ENCODE measurements at regions not wholly inside any gene's neighbourhood (a gene's known extent, or its start where the extent isn't known, plus 50 kb on each side); places are given as distances from the start of the nearest gene placed in this dataset.

- H3K36me3 Mint-ChIP-seq (ENCODE audit: low read depth): no peaks in the 10 kb centered on the region
- no peak overlapping the region for H3K4me3 Mint-ChIP-seq
- H3K4me1 Mint-ChIP-seq (ENCODE audit: low read depth): no peaks in the 10 kb centered on the region
- intact Hi-C loops (cut with micrococcal nuclease): no loop called here
- peaks cover 53% of the 10 kb centered on the region for H3K9me3 Mint-ChIP-seq
- no peaks in the 10 kb centered on the region for H3K27me3 Mint-ChIP-seq
- no peak overlapping the region for H3K27ac Mint-ChIP-seq
Measured at GRCh38 chr3:103629391-103629790, 1194.6 kb downstream of the ZPLD1 start.

GRCh38 chr3:103644450-103644849 lies 1209.6 kb downstream of the ZPLD1 start:
- no peak overlapping the region for H3K4me3 Mint-ChIP-seq
- H3K36me3 Mint-ChIP-seq (ENCODE audit: low read depth): no peaks in the 10 kb centered on the region
- no peaks in the 10 kb centered on the region for H3K4me1 Mint-ChIP-seq (ENCODE audit: low read depth)
- intact Hi-C loops (cut with micrococcal nuclease): no loop called here
- no peak overlapping the region for H3K27ac Mint-ChIP-seq
- no peaks in the 10 kb centered on the region for H3K9me3 Mint-ChIP-seq
- no peaks in the 10 kb centered on the region for H3K27me3 Mint-ChIP-seq

- no peak overlapping the region for H3K27ac Mint-ChIP-seq
- H3K4me3 Mint-ChIP-seq: no peak overlapping the region
- no peaks in the 10 kb centered on the region for H3K9me3 Mint-ChIP-seq
- no peaks in the 10 kb centered on the region for H3K36me3 Mint-ChIP-seq (ENCODE audit: low read depth)
- H3K4me1 Mint-ChIP-seq (ENCODE audit: low read depth): no peaks in the 10 kb centered on the region
- intact Hi-C loops (cut with micrococcal nuclease): no loop called here
- H3K27me3 Mint-ChIP-seq: no peaks in the 10 kb centered on the region
Measured at GRCh38 chr3:103653996-103654395, 1219.2 kb downstream of the ZPLD1 start.

- H3K27me3 Mint-ChIP-seq: no peaks in the 10 kb centered on the region
- H3K27ac Mint-ChIP-seq: no peak overlapping the region
- no peaks in the 10 kb centered on the region for H3K4me1 Mint-ChIP-seq (ENCODE audit: low read depth)
- H3K9me3 Mint-ChIP-seq: no peaks in the 10 kb centered on the region
- intact Hi-C loops (cut with micrococcal nuclease): no loop called here
- H3K4me3 Mint-ChIP-seq: no peak overlapping the region
- no peaks in the 10 kb centered on the region for H3K36me3 Mint-ChIP-seq (ENCODE audit: low read depth)
Measured at GRCh38 chr3:103657756-103658155, 1222.9 kb downstream of the ZPLD1 start.

- intact Hi-C loops (cut with micrococcal nuclease): no loop called here
- no peak overlapping the region for H3K27ac Mint-ChIP-seq
- H3K27me3 Mint-ChIP-seq: no peaks in the 10 kb centered on the region
- no peaks in the 10 kb centered on the region for H3K4me1 Mint-ChIP-seq (ENCODE audit: low read depth)
- no peak overlapping the region for H3K4me3 Mint-ChIP-seq
- H3K9me3 Mint-ChIP-seq: no peaks in the 10 kb centered on the region
- H3K36me3 Mint-ChIP-seq (ENCODE audit: low read depth): no peaks in the 10 kb centered on the region
Measured at GRCh38 chr3:103660810-103661209, 1226.0 kb downstream of the ZPLD1 start.

- intact Hi-C loops (cut with micrococcal nuclease): no loop called here
- no peak overlapping the region for H3K27ac Mint-ChIP-seq
- H3K4me3 Mint-ChIP-seq: no peak overlapping the region
- no peaks in the 10 kb centered on the region for H3K9me3 Mint-ChIP-seq
- H3K36me3 Mint-ChIP-seq (ENCODE audit: low read depth): no peaks in the 10 kb centered on the region
- H3K4me1 Mint-ChIP-seq (ENCODE audit: low read depth): no peaks in the 10 kb centered on the region
- no peaks in the 10 kb centered on the region for H3K27me3 Mint-ChIP-seq
Measured at GRCh38 chr3:103662591-103662990, 1227.8 kb downstream of the ZPLD1 start.

- Mint-ChIP-seq H3K4me3 (no peak overlapping the region), H3K9me3 (no peaks in the 10 kb centered on the region), H3K27ac (no peak overlapping the region), H3K27me3 (no peaks in the 10 kb centered on the region), H3K4me1 (ENCODE audit: low read depth) (no peaks in the 10 kb centered on the region), H3K36me3 (ENCODE audit: low read depth) (no peaks in the 10 kb centered on the region)
- intact Hi-C loops (cut with micrococcal nuclease): no loop called here
Measured at GRCh38 chr3:103672346-103672745, 1237.5 kb downstream of the ZPLD1 start.

DNA sequence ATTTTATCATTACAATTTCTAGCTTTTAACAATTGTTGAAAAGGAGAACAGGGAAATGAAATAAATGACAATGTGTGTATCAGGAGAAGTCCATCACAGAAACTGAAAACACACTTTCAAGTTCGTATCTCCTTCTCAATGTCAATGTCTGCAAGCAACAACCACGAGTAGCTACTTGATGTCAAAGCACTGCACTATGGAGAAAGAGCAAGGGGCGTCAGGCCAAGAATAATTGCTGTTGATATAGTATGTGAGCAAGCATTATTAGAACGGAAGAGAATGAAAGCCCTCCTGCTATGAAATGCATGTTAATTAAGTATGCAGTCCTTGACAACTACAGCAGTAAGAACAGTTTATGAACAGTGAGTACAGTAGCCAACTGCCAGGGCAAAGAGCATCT lies 1250.1 kb downstream of the ZPLD1 start:
- H3K36me3 Mint-ChIP-seq (ENCODE audit: low read depth): no peaks in the 10 kb centered on the region
- H3K4me3 Mint-ChIP-seq: no peak overlapping the region
- H3K27ac Mint-ChIP-seq: no peak overlapping the region
- no peaks in the 10 kb centered on the region for H3K4me1 Mint-ChIP-seq (ENCODE audit: low read depth)
- H3K27me3 Mint-ChIP-seq: no peaks in the 10 kb centered on the region
- intact Hi-C loops (cut with micrococcal nuclease): no loop called here
- peaks cover 16% of the 10 kb centered on the region for H3K9me3 Mint-ChIP-seq

- Mint-ChIP-seq H3K4me3 (no peak overlapping the region), H3K4me1 (ENCODE audit: low read depth) (no peaks in the 10 kb centered on the region), H3K36me3 (ENCODE audit: low read depth) (no peaks in the 10 kb centered on the region), H3K9me3 (peaks cover 24% of the 10 kb centered on the region), H3K27ac (no peak overlapping the region), H3K27me3 (no peaks in the 10 kb centered on the region)
- intact Hi-C loops (cut with micrococcal nuclease): no loop called here
Measured at GRCh38 chr3:103685939-103686338, 1251.1 kb downstream of the ZPLD1 start.

DNA sequence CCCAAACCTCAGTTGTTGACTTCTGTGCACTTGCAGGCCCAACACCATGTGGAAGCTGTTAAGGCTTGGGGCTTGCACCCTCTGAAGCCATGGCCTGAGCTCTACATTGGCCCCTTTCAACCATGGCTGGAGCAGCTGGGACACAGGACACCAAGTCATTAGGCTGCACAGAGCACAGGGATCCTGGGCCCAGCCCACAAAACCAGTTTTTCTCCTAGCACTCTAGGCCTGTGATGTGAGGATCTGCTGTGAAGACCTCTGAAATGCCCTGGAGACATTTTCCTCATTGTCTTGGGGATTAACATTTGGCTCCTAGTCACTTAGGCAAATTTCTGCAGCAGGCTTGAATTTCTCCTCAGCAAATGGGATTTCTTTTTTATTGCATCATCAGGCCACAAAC lies 1255.7 kb downstream of the ZPLD1 start:
- Mint-ChIP-seq H3K4me3 (no peak overlapping the region), H3K27ac (no peak overlapping the region)
- intact Hi-C loops (cut with micrococcal nuclease): no loop called here

DNA sequence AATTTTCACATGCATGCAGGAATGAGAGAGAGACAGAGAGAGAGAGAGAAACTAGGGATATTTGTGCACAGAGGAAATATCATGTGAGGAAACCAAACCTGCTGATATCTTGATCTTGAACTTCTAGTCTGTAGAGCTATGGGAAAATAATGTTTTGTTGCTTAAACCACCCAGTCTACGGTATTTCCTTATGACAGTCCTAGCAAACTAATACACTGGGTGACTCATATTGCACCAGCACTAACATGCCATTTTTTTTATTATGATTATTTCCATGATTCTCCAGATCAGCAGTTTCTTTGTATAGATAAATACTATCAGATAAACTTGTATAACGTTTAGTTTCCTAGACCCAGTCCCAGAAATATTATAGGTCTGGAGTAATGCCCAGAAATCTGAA lies 1259.0 kb downstream of the ZPLD1 start:
- Mint-ChIP-seq H3K36me3 (ENCODE audit: low read depth) (no peaks in the 10 kb centered on the region), H3K4me1 (ENCODE audit: low read depth) (no peaks in the 10 kb centered on the region), H3K27me3 (no peaks in the 10 kb centered on the region), H3K9me3 (peaks cover 54% of the 10 kb centered on the region), H3K4me3 (no peak overlapping the region), H3K27ac (no peak overlapping the region)
- intact Hi-C loops (cut with micrococcal nuclease): no loop called here

More for the DNA sequence above, 1255.7 kb downstream of the ZPLD1 start:
- Mint-ChIP-seq H3K36me3 (ENCODE audit: low read depth) (no peaks in the 10 kb centered on the region), H3K27me3 (no peaks in the 10 kb centered on the region), H3K4me1 (ENCODE audit: low read depth) (no peaks in the 10 kb centered on the region), H3K9me3 (peaks cover 50% of the 10 kb centered on the region)

DNA sequence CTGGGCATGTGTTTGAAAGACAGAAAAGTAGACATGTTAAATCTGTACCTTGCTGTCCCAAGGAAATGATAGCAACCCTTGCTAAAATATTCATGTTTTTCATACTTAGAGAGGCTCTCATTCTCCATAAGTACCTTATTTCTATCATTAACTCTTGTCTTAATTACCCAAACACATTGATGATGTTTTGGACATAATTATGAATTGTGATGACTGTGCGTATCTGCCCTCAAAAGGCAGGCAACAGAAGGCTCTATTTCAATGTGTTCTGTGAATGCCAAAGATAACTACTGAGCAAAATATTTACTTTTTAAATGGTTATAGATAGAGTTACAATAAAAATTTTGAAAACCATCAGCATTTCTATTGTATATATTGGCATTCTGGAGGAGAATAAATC lies 1263.8 kb downstream of the ZPLD1 start:
- no peaks in the 10 kb centered on the region for H3K4me1 Mint-ChIP-seq (ENCODE audit: low read depth)
- no peak overlapping the region for H3K4me3 Mint-ChIP-seq
- intact Hi-C loops (cut with micrococcal nuclease): no loop called here
- H3K36me3 Mint-ChIP-seq (ENCODE audit: low read depth): no peaks in the 10 kb centered on the region
- peaks cover 12% of the 10 kb centered on the region for H3K9me3 Mint-ChIP-seq
- no peak overlapping the region for H3K27ac Mint-ChIP-seq
- no peaks in the 10 kb centered on the region for H3K27me3 Mint-ChIP-seq

DNA sequence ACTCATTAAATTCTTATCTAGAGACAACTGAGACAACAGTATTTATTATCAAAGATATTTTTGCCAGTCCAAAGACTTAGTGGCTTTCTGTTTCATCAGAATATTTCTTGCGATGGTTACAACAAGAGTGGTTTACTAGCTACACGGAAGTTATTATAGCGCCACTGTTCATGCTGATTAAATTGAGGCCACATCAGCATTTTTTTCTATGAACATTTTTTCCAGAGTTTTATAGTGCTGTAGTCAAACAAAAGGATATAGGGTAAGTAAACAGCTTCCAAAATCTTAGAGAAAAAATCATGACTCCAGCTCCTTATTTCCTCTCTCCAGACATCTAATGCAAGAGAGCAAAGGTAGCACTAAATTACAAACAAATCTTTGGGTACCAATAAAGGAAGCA lies 1264.4 kb downstream of the ZPLD1 start:
- intact Hi-C loops (cut with micrococcal nuclease): no loop called here
- Mint-ChIP-seq H3K27me3 (no peaks in the 10 kb centered on the region), H3K4me3 (no peak overlapping the region), H3K27ac (no peak overlapping the region), H3K4me1 (ENCODE audit: low read depth) (no peaks in the 10 kb centered on the region), H3K9me3 (peaks cover 9% of the 10 kb centered on the region), H3K36me3 (ENCODE audit: low read depth) (no peaks in the 10 kb centered on the region)

DNA sequence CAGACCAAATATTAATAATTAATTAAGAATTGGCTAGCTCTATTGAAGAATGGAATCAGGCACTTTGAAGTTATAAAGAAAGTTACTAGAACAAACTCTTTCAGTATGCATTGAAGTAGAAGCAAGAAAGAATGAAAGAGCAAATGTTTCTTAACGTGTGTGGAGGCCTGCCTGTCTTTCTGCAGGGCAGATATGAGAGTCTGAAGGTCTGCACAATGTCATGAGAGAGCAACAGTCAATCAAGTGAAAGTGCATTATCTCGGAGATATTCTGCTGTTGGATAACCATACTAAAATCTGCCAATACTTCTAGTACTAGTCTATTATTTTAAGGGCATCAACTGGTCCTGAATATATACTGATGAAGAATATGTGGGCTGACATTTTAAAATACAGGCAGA lies 1270.8 kb downstream of the ZPLD1 start:
- Mint-ChIP-seq H3K4me1 (ENCODE audit: low read depth) (no peaks in the 10 kb centered on the region), H3K36me3 (ENCODE audit: low read depth) (no peaks in the 10 kb centered on the region), H3K27me3 (no peaks in the 10 kb centered on the region), H3K27ac (no peak overlapping the region), H3K9me3 (no peaks in the 10 kb centered on the region), H3K4me3 (no peak overlapping the region)
- intact Hi-C loops (cut with micrococcal nuclease): no loop called here

DNA sequence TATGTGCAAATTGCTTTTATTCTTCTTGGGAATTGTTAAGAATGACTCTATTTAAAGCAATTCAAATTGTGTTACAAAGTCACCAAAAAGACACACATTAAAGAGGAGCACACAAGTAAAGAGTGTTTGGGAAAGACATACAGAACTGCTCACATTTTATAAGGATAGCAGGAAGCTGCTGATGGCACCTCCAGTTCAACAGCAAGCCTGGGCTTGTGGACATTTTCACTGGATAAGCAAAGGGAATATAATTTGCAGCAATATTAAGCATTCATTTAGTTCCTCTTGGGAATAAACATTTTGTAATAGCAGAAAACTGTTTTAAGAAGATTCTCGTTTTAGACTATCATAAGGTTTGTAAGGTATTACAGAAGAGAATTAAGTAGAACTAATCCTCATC lies 1271.9 kb downstream of the ZPLD1 start:
- H3K4me1 Mint-ChIP-seq (ENCODE audit: low read depth): no peaks in the 10 kb centered on the region
- no peak overlapping the region for H3K4me3 Mint-ChIP-seq
- intact Hi-C loops (cut with micrococcal nuclease): no loop called here
- no peak overlapping the region for H3K27ac Mint-ChIP-seq
- H3K9me3 Mint-ChIP-seq: no peaks in the 10 kb centered on the region
- no peaks in the 10 kb centered on the region for H3K27me3 Mint-ChIP-seq
- no peaks in the 10 kb centered on the region for H3K36me3 Mint-ChIP-seq (ENCODE audit: low read depth)

GRCh38 chr3:103711670-103712069 lies 1276.9 kb downstream of the ZPLD1 start:
- peaks cover 9% of the 10 kb centered on the region for H3K9me3 Mint-ChIP-seq
- no peaks in the 10 kb centered on the region for H3K36me3 Mint-ChIP-seq (ENCODE audit: low read depth)
- H3K4me1 Mint-ChIP-seq (ENCODE audit: low read depth): no peaks in the 10 kb centered on the region
- H3K27me3 Mint-ChIP-seq: no peaks in the 10 kb centered on the region
- H3K4me3 Mint-ChIP-seq: no peak overlapping the region
- no peak overlapping the region for H3K27ac Mint-ChIP-seq
- intact Hi-C loops (cut with micrococcal nuclease): no loop called here

All from dendritic cell treated with granulocyte-macrophage colony-stimulating factor and Interleukin-4, amounts not matched to agents 40 ng/mL and 50 ng/mL, for 4 days (primary cell).